Caco-2 (cell line): ENCODE measurements at regions not wholly inside any gene's neighbourhood (a gene's known extent, or its start where the extent isn't known, plus 50 kb on each side); places are given as distances from the start of the nearest gene placed in this dataset.

Source experiments
- BruUV-seq: library from RNA; stranded (reverse); fragments of 400-500 nt; replicated peaks from 2 replicates; lab custom pipeline; 2021; lab: Mats Ljungman, UMichigan
- CTCF ChIA-PET: fragments of 300-600 bp; sonication (Branson Sonifier 250); formaldehyde crosslinking; loops from one replicate; lab custom pipeline; 2022; ENCODE audit warnings: antibody characterized with exemption; lab: Charles Lee
- POLR2A ChIA-PET: fragments of 300-600 bp; sonication (Branson Sonifier 250); formaldehyde crosslinking; loops from one replicate; lab custom pipeline; 2022; ENCODE audit warnings: antibody characterized with exemption; lab: Charles Lee
- DNase-seq, 2 experiments: peaks; one replicate each; pipeline versions ENCODE4 v3.0.0 to v3.0.0-alpha.2; 2020 to 2022
- H3K27me3 ChIP-seq: replicated peaks from 2 replicates; pipeline ENCODE4 v1.6.0; 2011; ENCODE audit warnings: low read length; ENCODE audit not compliant: control insufficient read depth, insufficient read depth
- H3K36me3 ChIP-seq: 2 replicates; pipeline ENCODE4 v1.5.1; 2011; ENCODE audit warnings: low read length; ENCODE audit not compliant: control insufficient read depth, insufficient read depth
- H3K4me1 ChIP-seq: fragments of 250-450 bp; sonication (Bioruptor Pico); 2 replicates; pipeline ENCODE4 v1.5.1; 2020; ENCODE audit warnings: mild to moderate bottlenecking
- H3K4me3 ChIP-seq: 2 replicates; pipeline ENCODE4 v1.5.1; 2011; ENCODE audit warnings: low read depth, mild to moderate bottlenecking, control low read depth, low read length
- H3K9me3 ChIP-seq: fragments of 250-450 bp; sonication (Bioruptor Pico); 2 replicates; pipeline ENCODE4 v1.5.1; 2020; ENCODE audit warnings: mild to moderate bottlenecking, moderate library complexity
- H3K27ac Mint-ChIP-seq: one replicate; pipeline ENCODE4 v1.8.0; 2022; ENCODE audit warnings: mixed read lengths; ENCODE audit not compliant: unreplicated experiment
- H3K27me3 Mint-ChIP-seq: one replicate; pipeline ENCODE4 v1.8.0; 2022; ENCODE audit warnings: mixed read lengths; ENCODE audit not compliant: insufficient read depth, unreplicated experiment
- H3K36me3 Mint-ChIP-seq: one replicate; pipeline ENCODE4 v1.8.0; 2022; ENCODE audit warnings: mild to moderate bottlenecking, mixed read lengths; ENCODE audit not compliant: insufficient read depth, unreplicated experiment
- H3K4me1 Mint-ChIP-seq: one replicate; pipeline ENCODE4 v1.8.0; 2022; ENCODE audit warnings: low read depth, mixed read lengths; ENCODE audit not compliant: unreplicated experiment
- H3K4me3 Mint-ChIP-seq: one replicate; pipeline ENCODE4 v1.8.0; 2022; ENCODE audit warnings: mild to moderate bottlenecking, moderate library complexity, mixed read lengths; ENCODE audit not compliant: unreplicated experiment
- H3K9me3 Mint-ChIP-seq: one replicate; pipeline ENCODE4 v1.8.0; 2022; ENCODE audit warnings: mixed read lengths; ENCODE audit not compliant: unreplicated experiment
- CTCF ChIP-seq, 2 experiments: fragments of 200-600 bp in 1 of 2; IDR thresholded peaks; 1 replicate in 1 of 2; 2 replicates in 1 of 2; pipeline versions ENCODE4 v1.5.1 to v1.8.0; 2011 to 2022; ENCODE audit warnings: antibody characterized with exemption in 1 of 2, control low read depth in 1 of 2, inconsistent platforms in 1 of 2, low read depth in 1 of 2, low read length in 1 of 2, mild to moderate bottlenecking in 1 of 2, moderate library complexity in 1 of 2; ENCODE audit not compliant: insufficient read depth in 1 of 2, severe bottlenecking in 1 of 2, unreplicated experiment in 1 of 2
- intact Hi-C: fragments of 100-400 bp; cut with micrococcal nuclease; formaldehyde crosslinking; loops from one replicate; pipeline ENCODE4 v1.10.0; 2022; ENCODE audit not compliant: unreplicated experiment

- no peak overlapping the region for H3K4me3 ChIP-seq
- BruUV-seq: no TSS peak
- CTCF ChIA-PET: no interaction called here
- peaks cover 8% of the 10 kb centered on the region for H3K27me3 Mint-ChIP-seq
- H3K9me3 ChIP-seq: no peaks in the 10 kb centered on the region
- TF ChIP-seq CTCF (IDR thresholded peaks at IDR 0.05; ENCODE audit: insufficient read depth in 1 of 2, low read depth in 1 of 2, low read length in 1 of 2, severe bottlenecking in 1 of 2, unreplicated experiment in 1 of 2): no peak
- no peaks in the 10 kb centered on the region for H3K4me1 Mint-ChIP-seq
- no peak overlapping the region for H3K27ac Mint-ChIP-seq
- H3K27me3 ChIP-seq: no peaks in the 10 kb centered on the region
- H3K4me1 ChIP-seq: no peaks in the 10 kb centered on the region
- intact Hi-C loops: no loop called here
- no peaks in the 10 kb centered on the region for H3K36me3 Mint-ChIP-seq
- H3K4me3 Mint-ChIP-seq: no peak overlapping the region
- H3K9me3 Mint-ChIP-seq: peaks cover 36% of the 10 kb centered on the region
- H3K36me3 ChIP-seq: no peaks in the 10 kb centered on the region
- POLR2A ChIA-PET: no interaction called here
- no peak for DNase-seq
Measured at GRCh38 chr22:47257566-47257965, 495.1 kb downstream of the TBC1D22A start.

GRCh38 chr22:47251911-47252310 lies 489.5 kb downstream of the TBC1D22A start:
- Mint-ChIP-seq H3K27me3 (peaks cover 22% of the 10 kb centered on the region), H3K4me1 (no peaks in the 10 kb centered on the region), H3K9me3 (peaks cover under 1% of the 10 kb centered on the region), H3K36me3 (no peaks in the 10 kb centered on the region), H3K4me3 (no peak overlapping the region), H3K27ac (no peak overlapping the region)
- Histone ChIP-seq H3K36me3 (no peaks in the 10 kb centered on the region), H3K4me1 (no peaks in the 10 kb centered on the region), H3K27me3 (no peaks in the 10 kb centered on the region), H3K4me3 (no peak overlapping the region), H3K9me3 (no peaks in the 10 kb centered on the region)
- TF ChIP-seq CTCF (IDR thresholded peaks at IDR 0.05; ENCODE audit: insufficient read depth in 1 of 2, low read depth in 1 of 2, low read length in 1 of 2, severe bottlenecking in 1 of 2, unreplicated experiment in 1 of 2): no peak
- no peak for DNase-seq
- CTCF ChIA-PET: no interaction called here
- BruUV-seq: no TSS peak
- POLR2A ChIA-PET: no interaction called here
- intact Hi-C loops: no loop called here

- Mint-ChIP-seq H3K36me3 (no peaks in the 10 kb centered on the region), H3K27ac (no peak overlapping the region), H3K27me3 (peaks cover 30% of the 10 kb centered on the region), H3K4me1 (no peaks in the 10 kb centered on the region), H3K4me3 (no peak overlapping the region), H3K9me3 (no peaks in the 10 kb centered on the region)
- Histone ChIP-seq H3K4me3 (no peak overlapping the region), H3K4me1 (no peaks in the 10 kb centered on the region), H3K9me3 (no peaks in the 10 kb centered on the region), H3K27me3 (no peaks in the 10 kb centered on the region), H3K36me3 (no peaks in the 10 kb centered on the region)
- intact Hi-C loops: no loop called here
- no TSS peak for BruUV-seq
- POLR2A ChIA-PET: no interaction called here
- TF ChIP-seq CTCF (IDR thresholded peaks at IDR 0.05; ENCODE audit: insufficient read depth in 1 of 2, low read depth in 1 of 2, low read length in 1 of 2, severe bottlenecking in 1 of 2, unreplicated experiment in 1 of 2): no peak
- CTCF ChIA-PET: no interaction called here
- DNase-seq: no peak
Measured at GRCh38 chr22:47250995-47251765, 488.7 kb downstream of the TBC1D22A start.
